ENCODE measurements at regions not wholly inside any gene's neighbourhood (a gene's known extent, or its start where the extent isn't known, plus 50 kb on each side); places are given as distances from the start of the nearest gene placed in this dataset.

DNA sequence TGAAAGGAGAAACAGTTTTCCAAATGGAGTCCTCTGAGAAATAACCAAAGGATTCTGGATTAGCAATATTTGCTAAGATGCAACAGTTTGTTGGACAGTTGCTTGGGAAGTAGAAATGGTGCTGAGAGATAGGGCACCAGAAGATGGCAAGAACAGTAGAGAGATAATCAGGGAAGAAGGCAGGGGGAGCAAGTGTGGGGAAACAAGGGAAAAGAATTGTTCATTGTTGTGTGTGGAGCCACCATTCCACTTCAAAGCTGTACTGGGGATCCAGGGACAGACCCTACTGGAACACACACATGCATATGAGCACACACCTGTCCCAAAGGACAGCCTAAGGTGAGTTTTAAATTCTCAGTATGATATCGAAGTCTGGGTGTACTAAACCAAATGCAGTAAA lies 152.5 kb downstream of the ZNF608 start:
- TF ChIP-seq, protein P1, sequence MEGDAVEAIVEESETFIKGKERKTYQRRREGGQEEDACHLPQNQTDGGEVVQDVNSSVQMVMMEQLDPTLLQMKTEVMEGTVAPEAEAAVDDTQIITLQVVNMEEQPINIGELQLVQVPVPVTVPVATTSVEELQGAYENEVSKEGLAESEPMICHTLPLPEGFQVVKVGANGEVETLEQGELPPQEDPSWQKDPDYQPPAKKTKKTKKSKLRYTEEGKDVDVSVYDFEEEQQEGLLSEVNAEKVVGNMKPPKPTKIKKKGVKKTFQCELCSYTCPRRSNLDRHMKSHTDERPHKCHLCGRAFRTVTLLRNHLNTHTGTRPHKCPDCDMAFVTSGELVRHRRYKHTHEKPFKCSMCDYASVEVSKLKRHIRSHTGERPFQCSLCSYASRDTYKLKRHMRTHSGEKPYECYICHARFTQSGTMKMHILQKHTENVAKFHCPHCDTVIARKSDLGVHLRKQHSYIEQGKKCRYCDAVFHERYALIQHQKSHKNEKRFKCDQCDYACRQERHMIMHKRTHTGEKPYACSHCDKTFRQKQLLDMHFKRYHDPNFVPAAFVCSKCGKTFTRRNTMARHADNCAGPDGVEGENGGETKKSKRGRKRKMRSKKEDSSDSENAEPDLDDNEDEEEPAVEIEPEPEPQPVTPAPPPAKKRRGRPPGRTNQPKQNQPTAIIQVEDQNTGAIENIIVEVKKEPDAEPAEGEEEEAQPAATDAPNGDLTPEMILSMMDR (IDR thresholded peaks at IDR 0.05) = no peak
- TF ChIP-seq POLR2A (IDR thresholded peaks at IDR 0.05) (no peak), EP300 (IDR thresholded peaks at IDR 0.05) (no peak), POLR2AphosphoS5 (IDR thresholded peaks at IDR 0.05) (no peak)
